ENCODE measurements at regions not wholly inside any gene's neighbourhood (a gene's known extent, or its start where the extent isn't known, plus 50 kb on each side); places are given as distances from the start of the nearest gene placed in this dataset.

DNA sequence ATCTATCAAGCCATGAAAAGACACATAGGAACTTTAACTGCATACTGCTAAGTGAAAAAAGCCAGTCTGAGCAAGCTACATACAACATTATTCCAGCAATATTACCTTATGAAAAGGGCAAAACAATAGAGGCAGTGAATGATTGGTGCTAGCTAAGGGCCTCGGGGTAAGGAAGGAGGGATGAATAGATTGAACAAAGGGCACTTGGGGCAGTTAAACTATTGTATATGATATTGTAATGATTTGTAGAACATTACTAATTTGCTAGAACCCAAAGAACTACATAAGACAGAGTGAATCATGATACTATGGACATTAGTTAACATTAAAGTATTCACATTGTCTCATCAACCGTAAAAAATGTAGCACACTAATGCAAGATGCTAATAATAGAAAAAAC lies 218.3 kb downstream of the FBXO4 start (continued):
- TF ChIP-seq, protein P1, sequence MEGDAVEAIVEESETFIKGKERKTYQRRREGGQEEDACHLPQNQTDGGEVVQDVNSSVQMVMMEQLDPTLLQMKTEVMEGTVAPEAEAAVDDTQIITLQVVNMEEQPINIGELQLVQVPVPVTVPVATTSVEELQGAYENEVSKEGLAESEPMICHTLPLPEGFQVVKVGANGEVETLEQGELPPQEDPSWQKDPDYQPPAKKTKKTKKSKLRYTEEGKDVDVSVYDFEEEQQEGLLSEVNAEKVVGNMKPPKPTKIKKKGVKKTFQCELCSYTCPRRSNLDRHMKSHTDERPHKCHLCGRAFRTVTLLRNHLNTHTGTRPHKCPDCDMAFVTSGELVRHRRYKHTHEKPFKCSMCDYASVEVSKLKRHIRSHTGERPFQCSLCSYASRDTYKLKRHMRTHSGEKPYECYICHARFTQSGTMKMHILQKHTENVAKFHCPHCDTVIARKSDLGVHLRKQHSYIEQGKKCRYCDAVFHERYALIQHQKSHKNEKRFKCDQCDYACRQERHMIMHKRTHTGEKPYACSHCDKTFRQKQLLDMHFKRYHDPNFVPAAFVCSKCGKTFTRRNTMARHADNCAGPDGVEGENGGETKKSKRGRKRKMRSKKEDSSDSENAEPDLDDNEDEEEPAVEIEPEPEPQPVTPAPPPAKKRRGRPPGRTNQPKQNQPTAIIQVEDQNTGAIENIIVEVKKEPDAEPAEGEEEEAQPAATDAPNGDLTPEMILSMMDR (IDR thresholded peaks at IDR 0.05 in 2 of 3, conservative IDR thresholded peaks at IDR 0.05 in 1 of 3; ENCODE audit: borderline replicate concordance in 1 of 3, insufficient read depth in 1 of 3, low read depth in 2 of 3, low read length in 2 of 3), result no peak
- TF ChIP-seq ELF1 (IDR thresholded peaks at IDR 0.05; ENCODE audit: borderline replicate concordance, low read depth) (no peak), EGR1 (IDR thresholded peaks at IDR 0.05; ENCODE audit: low read depth) (no peak), ZFX (IDR thresholded peaks at IDR 0.05) (no peak)

DNA sequence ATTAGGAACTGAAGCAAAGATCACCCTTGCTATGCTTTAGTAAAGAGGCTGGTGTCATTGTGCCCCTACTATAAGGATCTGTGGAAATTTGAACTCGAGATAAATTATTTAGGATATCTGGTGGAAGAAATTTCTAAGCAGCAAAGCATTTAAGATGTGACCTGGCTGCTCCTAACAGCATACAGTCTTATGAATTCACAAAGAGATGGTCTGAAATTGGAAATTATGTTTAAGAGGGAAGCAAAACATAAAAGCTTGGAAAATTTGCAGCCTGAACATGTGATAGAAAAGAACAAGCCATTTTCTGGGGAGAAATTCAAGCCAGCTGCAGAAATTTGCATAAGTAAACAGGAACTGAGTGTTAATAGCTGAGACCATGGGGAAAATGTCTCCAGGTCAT lies 223.7 kb downstream of the FBXO4 start:
- ATAC-seq (no peak), DNase-seq (ENCODE audit: low read depth, low spot score) (no peak)
- Histone ChIP-seq H3K4me2 (ENCODE audit: low read length) (no peak overlapping the region), H4K20me1 (ENCODE audit: insufficient read depth) (no peaks in the 10 kb centered on the region), H3K9me2 (ENCODE audit: insufficient read depth) (no peaks in the 10 kb centered on the region), H3K9ac (ENCODE audit: low read length) (no peak overlapping the region), H3K4me1 (ENCODE audit: control insufficient read depth in 1 of 2, insufficient read depth in 2 of 2, low read length in 2 of 2) (no peaks in the 10 kb centered on the region), H3K27me3 (ENCODE audit: insufficient read depth, low read length) (no peaks in the 10 kb centered on the region), H3K9me3 (ENCODE audit: control insufficient read depth in 1 of 2, insufficient read depth in 1 of 2, low read depth in 1 of 2, low read length in 2 of 2) (peaks cover 0 to 6% of the 10 kb centered on the region in 2 experiments; a peak in 2 of 4 replicates), H3K4me3 (replicated peaks in 1 of 2; ENCODE audit: low read depth in 1 of 2, low read length in 2 of 2) (no peak overlapping the region), H2AFZ (ENCODE audit: low read depth, low read length, poor library complexity, severe bottlenecking) (no peak overlapping the region), H3K36me3 (ENCODE audit: control insufficient read depth in 1 of 2, insufficient read depth in 2 of 2, low read length in 2 of 2) (no peaks in the 10 kb centered on the region), H3K27ac (ENCODE audit: low read depth, low read length) (no peak overlapping the region), H3K79me2 (ENCODE audit: insufficient read depth, low read length) (no peaks in the 10 kb centered on the region)
- ChIA-PET CTCF (no interaction called here), RAD21 (ENCODE audit: low non-redundant PET in 1 of 2, low total read pairs in 2 of 2, uncharacterized antibody in 2 of 2, unreplicated experiment in 2 of 2) (no interaction called here), POLR2A (no interaction called here)
- BruUV-seq (replicated peaks), result no TSS peak
- TF ChIP-seq, protein P1 (IDR thresholded peaks at IDR 0.05 in 2 of 3, conservative IDR thresholded peaks at IDR 0.05 in 1 of 3; ENCODE audit: borderline replicate concordance in 1 of 3, insufficient read depth in 1 of 3, low read depth in 2 of 3, low read length in 2 of 3), result no peak
- no peak for TF ChIP-seq ZFX (IDR thresholded peaks at IDR 0.05)
- no peak for TF ChIP-seq RAD21 (IDR thresholded peaks at IDR 0.05; ENCODE audit: low read depth)
- TF ChIP-seq, protein P2, sequence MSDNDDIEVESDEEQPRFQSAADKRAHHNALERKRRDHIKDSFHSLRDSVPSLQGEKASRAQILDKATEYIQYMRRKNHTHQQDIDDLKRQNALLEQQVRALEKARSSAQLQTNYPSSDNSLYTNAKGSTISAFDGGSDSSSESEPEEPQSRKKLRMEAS (IDR thresholded peaks at IDR 0.05), result no peak
- no peak for TF ChIP-seq SRF (IDR thresholded peaks at IDR 0.05; ENCODE audit: low read depth)
- TF ChIP-seq CBX3 (IDR thresholded peaks at IDR 0.05; ENCODE audit: low read depth), result no peak
- TF ChIP-seq FOSL1 (IDR thresholded peaks at IDR 0.05; ENCODE audit: low read depth), result no peak
- no peak for TF ChIP-seq EZH2 (IDR thresholded peaks at IDR 0.05)
- TF ChIP-seq SP1 (IDR thresholded peaks at IDR 0.05; ENCODE audit: low read depth), result no peak
- no peak for TF ChIP-seq POLR2AphosphoS5 (IDR thresholded peaks at IDR 0.05; ENCODE audit: low read depth, low read length)
- intact Hi-C loops (cut with micrococcal nuclease), result no loop called here
